ENCODE measurements at regions not wholly inside any gene's neighbourhood (a gene's known extent, or its start where the extent isn't known, plus 50 kb on each side); places are given as distances from the start of the nearest gene placed in this dataset.

- CTCF ChIA-PET, result no interaction called here
- Mint-ChIP-seq H3K36me3 (peaks cover 26% of the 10 kb centered on the region), H3K4me1 (peaks cover 7% of the 10 kb centered on the region), H3K27ac (no peak overlapping the region), H3K9me3 (peaks cover 29% of the 10 kb centered on the region), H3K27me3 (ENCODE audit: low read depth) (no peaks in the 10 kb centered on the region), H3K4me3 (no peak overlapping the region)
- POLR2A ChIA-PET, result no interaction called here
- ATAC-seq (no peak), DNase-seq (ENCODE audit: low spot score) (no peak)
- TF ChIP-seq ZBTB21 (CRISPR knock-in tag; IDR thresholded peaks at IDR 0.05; ENCODE audit: borderline replicate concordance) (no peak), GABPB1 (CRISPR knock-in tag; IDR thresholded peaks at IDR 0.05) (no peak), FOXJ3 (CRISPR knock-in tag; IDR thresholded peaks at IDR 0.05; ENCODE audit: borderline replicate concordance) (no peak), ATF2 (CRISPR knock-in tag; IDR thresholded peaks at IDR 0.05; ENCODE audit: borderline replicate concordance, low read depth) (no peak), ZBTB43 (CRISPR knock-in tag; IDR thresholded peaks at IDR 0.05) (no peak), SMAD3 (CRISPR knock-in tag; IDR thresholded peaks at IDR 0.05; ENCODE audit: borderline replicate concordance) (no peak), ZNF232 (CRISPR knock-in tag; IDR thresholded peaks at IDR 0.05) (no peak), MXD4 (CRISPR knock-in tag; IDR thresholded peaks at IDR 0.05; ENCODE audit: borderline replicate concordance) (no peak), USF2 (CRISPR knock-in tag; IDR thresholded peaks at IDR 0.05) (no peak), SP1 (CRISPR knock-in tag; conservative IDR thresholded peaks at IDR 0.05) (no peak), PREB (CRISPR knock-in tag; IDR thresholded peaks at IDR 0.05; ENCODE audit: borderline replicate concordance) (no peak), TP53 (CRISPR knock-in tag; IDR thresholded peaks at IDR 0.05) (no peak), ESRRA (CRISPR knock-in tag; IDR thresholded peaks at IDR 0.05; ENCODE audit: borderline replicate concordance) (no peak), NR3C1 (CRISPR knock-in tag; conservative IDR thresholded peaks at IDR 0.05; ENCODE audit: low read depth) (no peak), HMGXB4 (CRISPR knock-in tag; IDR thresholded peaks at IDR 0.05) (no peak), JAZF1 (CRISPR knock-in tag; IDR thresholded peaks at IDR 0.05) (no peak), E2F5 (CRISPR knock-in tag; IDR thresholded peaks at IDR 0.05) (no peak)
Observed at GRCh38 chr10:20502903-20503585, 394.1 kb downstream of the NEBL start.

GRCh38 chr10:20494474-20494873 is 402.6 kb downstream of the NEBL start:
- Mint-ChIP-seq H3K4me1 (no peaks in the 10 kb centered on the region), H3K4me3 (no peak overlapping the region), H3K9me3 (peaks cover 30% of the 10 kb centered on the region), H3K27me3 (ENCODE audit: low read depth) (no peaks in the 10 kb centered on the region), H3K27ac (no peak overlapping the region), H3K36me3 (peaks cover 31% of the 10 kb centered on the region)
- ChIA-PET POLR2A (no interaction called here), CTCF (no interaction called here)
- ATAC-seq, result no peak
- DNase-seq (ENCODE audit: low spot score), result no peak
- TF ChIP-seq ATF2 (CRISPR knock-in tag; IDR thresholded peaks at IDR 0.05; ENCODE audit: borderline replicate concordance, low read depth), result no peak
- TF ChIP-seq FOXK1 (CRISPR knock-in tag; IDR thresholded peaks at IDR 0.05), result no peak
- TF ChIP-seq GTF2I (CRISPR knock-in tag; conservative IDR thresholded peaks at IDR 0.05), result no peak
- TF ChIP-seq MXD4 (CRISPR knock-in tag; IDR thresholded peaks at IDR 0.05; ENCODE audit: borderline replicate concordance), result no peak
- no peak for TF ChIP-seq GABPB1 (CRISPR knock-in tag; IDR thresholded peaks at IDR 0.05)
- TF ChIP-seq ZMAT4 (CRISPR knock-in tag; IDR thresholded peaks at IDR 0.05), result no peak
- no peak for TF ChIP-seq IRF1 (CRISPR knock-in tag; IDR thresholded peaks at IDR 0.05)
- TF ChIP-seq E2F1 (CRISPR knock-in tag; IDR thresholded peaks at IDR 0.05), result no peak

All from WTC11 (cell line).